ENCODE measurements at regions not wholly inside any gene's neighbourhood (a gene's known extent, or its start where the extent isn't known, plus 50 kb on each side); places are given as distances from the start of the nearest gene placed in this dataset.

- peaks cover 0 to 5% (median 0%) of the 10 kb centered on the region in 4 experiments for H3K27me3 ChIP-seq (replicated peaks in 1 of 4; ENCODE audit: control extremely low read depth in 1 of 4, control insufficient read depth in 3 of 4, insufficient read depth in 4 of 4, low read length in 3 of 4)
- no peaks in the 10 kb centered on the region for H3K79me2 ChIP-seq (ENCODE audit: control insufficient read depth, insufficient read depth, low read length)
- H4K20me1 ChIP-seq (ENCODE audit: control insufficient read depth, insufficient read depth, low read length, poor library complexity, severe bottlenecking): no peaks in the 10 kb centered on the region
- TF ChIP-seq EZH2 (IDR thresholded peaks at IDR 0.05; ENCODE audit: borderline replicate concordance, insufficient read depth, low read depth, low read length, poor library complexity, severe bottlenecking): no peak
- peak; percentile 98 for TF ChIP-seq CTCF (IDR thresholded peaks at IDR 0.05)
- POLR2A ChIA-PET: no interaction called here
- no peak overlapping the region for H3K4me3 ChIP-seq (ENCODE audit: control extremely low read depth in 1 of 5, extremely low read depth in 1 of 5, insufficient read depth in 1 of 5, low read depth in 2 of 5, low read length in 4 of 5)
- H2AFZ ChIP-seq (ENCODE audit: insufficient read depth, low read depth, low read length, poor library complexity, severe bottlenecking): no peak overlapping the region
- intact Hi-C loops (cut with micrococcal nuclease): loop anchor here (1.0 kb wide), 3 partner anchors 160 to 707 kb away; partner anchors contain the start of gene ACKR3
- H3K9me3 ChIP-seq (ENCODE audit: control extremely low read depth in 1 of 3, control insufficient read depth in 2 of 3, insufficient read depth in 1 of 3, low read length in 2 of 3): no peaks in the 10 kb centered on the region
- 30% methylated on average over 4 of the region's 14 CpGs for WGBS (ENCODE audit: insufficient coverage)
- no peak overlapping the region for H3K4me2 ChIP-seq (replicated peaks; ENCODE audit: low read depth, low read length, poor library complexity, severe bottlenecking)
- Mint-ChIP-seq H3K27me3 (peaks cover 21% of the 10 kb centered on the region), H3K27ac (no peak overlapping the region), H3K4me1 (no peaks in the 10 kb centered on the region), H3K9me3 (ENCODE audit: insufficient read depth) (no peaks in the 10 kb centered on the region), H3K4me3 (no peak overlapping the region)
- H3K4me1 ChIP-seq (ENCODE audit: control insufficient read depth in 2 of 2, insufficient read depth in 2 of 2, low read length in 2 of 2): no peaks in the 10 kb centered on the region
- no peaks in the 10 kb centered on the region for H3K36me3 ChIP-seq (replicated peaks in 1 of 2; ENCODE audit: control extremely low read depth in 1 of 2, control insufficient read depth in 1 of 2, extremely low read depth in 1 of 2, insufficient read depth in 2 of 2, low read length in 1 of 2)
- ATAC-seq (ENCODE audit: low read depth) (peak; percentile 45), DNase-seq (peak; percentile 57)
- no peak overlapping the region for H3K9ac ChIP-seq (ENCODE audit: low read length)
- CTCF ChIA-PET: interaction anchor here (0.9 to 8.4 kb wide), 18 partner anchors 10 to 720 kb away, joined by 3 to 86 read pairs (median 6); partner anchors contain the start of gene ACKR3
- no peak overlapping the region for H3K27ac ChIP-seq (ENCODE audit: low read length in 2 of 2)
Measured at GRCh38 chr2:236352761-236353593, 88.8 kb upstream of the ASB18 start.

GRCh38 chr2:236353594-236353942 is 89.4 kb upstream of the ASB18 start:
- 60% methylated on average over 1 of the region's 6 CpGs for WGBS (ENCODE audit: insufficient coverage)
- TF ChIP-seq CTCF (IDR thresholded peaks at IDR 0.05) (no peak), EZH2 (IDR thresholded peaks at IDR 0.05; ENCODE audit: borderline replicate concordance, insufficient read depth, low read depth, low read length, poor library complexity, severe bottlenecking) (no peak)
- intact Hi-C loops (cut with micrococcal nuclease): loop anchor here (1.0 kb wide), 3 partner anchors 160 to 707 kb away; partner anchors contain the start of gene ACKR3
- Histone ChIP-seq H3K9ac (ENCODE audit: low read length) (no peak overlapping the region), H3K27ac (ENCODE audit: low read length in 2 of 2) (no peak overlapping the region), H3K4me2 (replicated peaks; ENCODE audit: low read depth, low read length, poor library complexity, severe bottlenecking) (no peak overlapping the region), H3K79me2 (ENCODE audit: control insufficient read depth, insufficient read depth, low read length) (no peaks in the 10 kb centered on the region), H3K4me1 (ENCODE audit: control insufficient read depth in 2 of 2, insufficient read depth in 2 of 2, low read length in 2 of 2) (no peaks in the 10 kb centered on the region), H3K9me3 (ENCODE audit: control extremely low read depth in 1 of 3, control insufficient read depth in 2 of 3, insufficient read depth in 1 of 3, low read length in 2 of 3) (no peaks in the 10 kb centered on the region), H4K20me1 (ENCODE audit: control insufficient read depth, insufficient read depth, low read length, poor library complexity, severe bottlenecking) (no peaks in the 10 kb centered on the region), H2AFZ (ENCODE audit: insufficient read depth, low read depth, low read length, poor library complexity, severe bottlenecking) (no peak overlapping the region), H3K36me3 (replicated peaks in 1 of 2; ENCODE audit: control extremely low read depth in 1 of 2, control insufficient read depth in 1 of 2, extremely low read depth in 1 of 2, insufficient read depth in 2 of 2, low read length in 1 of 2) (no peaks in the 10 kb centered on the region), H3K4me3 (ENCODE audit: control extremely low read depth in 1 of 5, extremely low read depth in 1 of 5, insufficient read depth in 1 of 5, low read depth in 2 of 5, low read length in 4 of 5) (no peak overlapping the region), H3K27me3 (replicated peaks in 1 of 4; ENCODE audit: control extremely low read depth in 1 of 4, control insufficient read depth in 3 of 4, insufficient read depth in 4 of 4, low read length in 3 of 4) (peaks cover 0 to 5% (median 0%) of the 10 kb centered on the region in 4 experiments)
- DNase-seq (no peak), ATAC-seq (ENCODE audit: low read depth) (no peak)
- H3K9me3 Mint-ChIP-seq (ENCODE audit: insufficient read depth): no peaks in the 10 kb centered on the region
- H3K4me3 Mint-ChIP-seq: no peak overlapping the region
- ChIA-PET POLR2A (no interaction called here), CTCF (interaction anchor here (0.9 to 8.4 kb wide), 19 partner anchors 9 to 720 kb away, joined by 3 to 86 read pairs (median 6); partner anchors contain the start of gene ACKR3)
- peaks cover 21% of the 10 kb centered on the region for H3K27me3 Mint-ChIP-seq
- H3K27ac Mint-ChIP-seq: no peak overlapping the region
- H3K4me1 Mint-ChIP-seq: no peaks in the 10 kb centered on the region

Measured in B cell (primary cell).